Nephron progenitor cell (in vitro differentiated cells): ENCODE measurements at regions not wholly inside any gene's neighbourhood (a gene's known extent, or its start where the extent isn't known, plus 50 kb on each side); places are given as distances from the start of the nearest gene placed in this dataset.

ENCODE experiments used
- DNase-seq: peaks from one replicate; pipeline ENCODE4 v3.0.0; 2021
- H3K27ac Mint-ChIP-seq: 2 replicates; pipeline ENCODE4 v1.8.0; 2021; ENCODE audit warnings: mild to moderate bottlenecking, moderate library complexity, mixed read lengths
- H3K27me3 Mint-ChIP-seq: 2 replicates; pipeline ENCODE4 v1.8.0; 2021; ENCODE audit warnings: mild to moderate bottlenecking, low read depth, mixed read lengths; ENCODE audit not compliant: poor library complexity
- H3K36me3 Mint-ChIP-seq: 2 replicates; pipeline ENCODE4 v1.8.0; 2021; ENCODE audit warnings: low read depth, mixed read lengths
- H3K4me1 Mint-ChIP-seq: 2 replicates; pipeline ENCODE4 v1.8.0; 2021; ENCODE audit warnings: mixed read lengths
- H3K4me3 Mint-ChIP-seq: 2 replicates; pipeline ENCODE4 v1.8.0; 2021; ENCODE audit warnings: mild to moderate bottlenecking, moderate library complexity, mixed read lengths
- H3K9me3 Mint-ChIP-seq: 2 replicates; pipeline ENCODE4 v1.8.0; 2021; ENCODE audit warnings: mild to moderate bottlenecking, moderate library complexity, mixed read lengths
- CTCF ChIP-seq: fragments of 200-600 bp; sonication (generic); IDR thresholded peaks from 2 replicates; pipeline ENCODE4 v1.5.0; 2021; ENCODE audit warnings: antibody characterized with exemption

DNA sequence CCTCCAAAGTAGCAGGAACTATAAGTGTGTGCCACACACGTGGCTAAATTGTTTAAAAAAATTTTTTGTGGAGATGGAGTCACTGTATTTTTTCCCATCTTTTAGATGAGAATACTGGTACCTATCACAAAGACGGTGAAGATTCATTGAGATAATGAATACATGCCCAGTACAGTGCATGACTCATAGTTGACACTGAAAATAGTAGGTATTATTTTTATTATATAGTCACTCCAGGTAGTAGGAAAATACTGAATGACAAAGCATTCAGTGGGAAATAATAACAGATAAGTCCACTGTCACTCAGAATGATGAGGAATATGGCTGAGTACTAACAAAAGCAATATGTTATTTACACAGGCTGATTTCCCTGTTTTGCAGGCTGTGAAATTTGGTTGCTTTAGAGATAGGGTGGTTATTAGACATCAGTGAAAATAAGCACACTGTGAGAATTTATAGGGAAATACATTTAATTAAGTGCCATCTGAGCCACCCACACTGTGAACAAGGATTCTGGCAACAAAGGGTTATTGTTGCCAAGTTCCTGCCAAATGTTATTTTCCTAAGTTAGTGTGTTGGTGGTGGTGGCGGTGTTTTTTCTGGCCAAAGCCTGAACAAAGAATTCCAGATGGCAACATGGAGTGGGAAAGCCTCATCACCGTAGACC, 129.8 kb upstream of the FOXQ1 start:
- H3K4me1 Mint-ChIP-seq = peaks cover 6% of the 10 kb centered on the region
- peaks cover 15% of the 10 kb centered on the region for H3K27me3 Mint-ChIP-seq
- no peak for TF ChIP-seq CTCF

GRCh38 chr6:1179571-1180459, 132.1 kb upstream of the FOXQ1 start:
- Mint-ChIP-seq H3K27ac (no peak overlapping the region), H3K27me3 (peaks cover 18% of the 10 kb centered on the region), H3K4me1 (peaks cover 13% of the 10 kb centered on the region), H3K36me3 (no peaks in the 10 kb centered on the region), H3K4me3 (no peak overlapping the region), H3K9me3 (no peaks in the 10 kb centered on the region)
- no peak for TF ChIP-seq CTCF
- DNase-seq = no peak

More for the DNA sequence above, 129.8 kb upstream of the FOXQ1 start:
- Mint-ChIP-seq H3K27ac (no peak overlapping the region), H3K4me3 (no peak overlapping the region), H3K9me3 (no peaks in the 10 kb centered on the region), H3K36me3 (no peaks in the 10 kb centered on the region)
- DNase-seq = no peak

- H3K36me3 Mint-ChIP-seq = no peaks in the 10 kb centered on the region
- DNase-seq = no peak
Observed at GRCh38 chr6:1178590-1178989, 133.3 kb upstream of the FOXQ1 start.

GRCh38 chr6:1176567-1176966, 135.3 kb upstream of the FOXQ1 start:
- H3K27ac Mint-ChIP-seq = no peak overlapping the region
- peaks cover 18% of the 10 kb centered on the region for H3K27me3 Mint-ChIP-seq
- DNase-seq = no peak
- H3K36me3 Mint-ChIP-seq = no peaks in the 10 kb centered on the region
- peaks cover 13% of the 10 kb centered on the region for H3K4me1 Mint-ChIP-seq
- TF ChIP-seq CTCF = no peak
- no peak overlapping the region for H3K4me3 Mint-ChIP-seq
- peaks cover 9% of the 10 kb centered on the region for H3K9me3 Mint-ChIP-seq

More at GRCh38 chr6:1178590-1178989, 133.3 kb upstream of the FOXQ1 start:
- no peak for TF ChIP-seq CTCF
- Mint-ChIP-seq H3K27me3 (peaks cover 18% of the 10 kb centered on the region), H3K4me1 (peaks cover 13% of the 10 kb centered on the region), H3K27ac (no peak overlapping the region), H3K4me3 (no peak overlapping the region), H3K9me3 (peaks cover 2% of the 10 kb centered on the region)

DNA sequence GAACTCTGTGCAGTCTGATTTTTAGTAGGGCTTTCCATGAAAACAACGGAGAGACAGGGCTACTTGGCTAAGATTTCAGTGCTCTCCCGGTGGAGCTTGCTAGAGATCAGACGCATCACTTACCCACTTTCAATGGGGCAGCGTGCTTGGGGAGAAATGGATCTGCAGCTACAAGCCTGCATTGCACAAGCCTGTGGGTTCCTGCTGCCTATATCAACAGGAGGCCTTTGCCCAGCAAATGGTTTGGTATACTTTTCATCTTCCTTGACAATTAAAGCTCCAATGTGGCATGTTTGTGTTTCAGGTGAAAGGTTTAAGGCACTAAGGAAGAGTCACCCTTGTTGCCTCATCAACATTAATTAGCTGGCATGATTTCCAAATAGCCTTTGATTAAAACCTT, 136.0 kb upstream of the FOXQ1 start:
- Mint-ChIP-seq H3K36me3 (no peaks in the 10 kb centered on the region), H3K9me3 (peaks cover 9% of the 10 kb centered on the region), H3K4me1 (peaks cover 13% of the 10 kb centered on the region), H3K4me3 (no peak overlapping the region), H3K27ac (no peak overlapping the region), H3K27me3 (peaks cover 18% of the 10 kb centered on the region)
- no peak for TF ChIP-seq CTCF
- DNase-seq = no peak
